ENCODE measurements at regions not wholly inside any gene's neighbourhood (a gene's known extent, or its start where the extent isn't known, plus 50 kb on each side); places are given as distances from the start of the nearest gene placed in this dataset.
"Not testable (repeated sequence)": the region's sequence is repeated elsewhere in the genome, so short reads cannot be mapped to it uniquely, and the experiment has no call there.

- peak overlapping the region in 3 of 21 experiments; percentile 9 to 15 (median 11) for H3K27ac ChIP-seq
- no peak overlapping the region for H3K4me3 ChIP-seq
These were observed 177.7 kb downstream of the SMAD6 start for GRCh38 chr15:66879531-66880368.

DNA sequence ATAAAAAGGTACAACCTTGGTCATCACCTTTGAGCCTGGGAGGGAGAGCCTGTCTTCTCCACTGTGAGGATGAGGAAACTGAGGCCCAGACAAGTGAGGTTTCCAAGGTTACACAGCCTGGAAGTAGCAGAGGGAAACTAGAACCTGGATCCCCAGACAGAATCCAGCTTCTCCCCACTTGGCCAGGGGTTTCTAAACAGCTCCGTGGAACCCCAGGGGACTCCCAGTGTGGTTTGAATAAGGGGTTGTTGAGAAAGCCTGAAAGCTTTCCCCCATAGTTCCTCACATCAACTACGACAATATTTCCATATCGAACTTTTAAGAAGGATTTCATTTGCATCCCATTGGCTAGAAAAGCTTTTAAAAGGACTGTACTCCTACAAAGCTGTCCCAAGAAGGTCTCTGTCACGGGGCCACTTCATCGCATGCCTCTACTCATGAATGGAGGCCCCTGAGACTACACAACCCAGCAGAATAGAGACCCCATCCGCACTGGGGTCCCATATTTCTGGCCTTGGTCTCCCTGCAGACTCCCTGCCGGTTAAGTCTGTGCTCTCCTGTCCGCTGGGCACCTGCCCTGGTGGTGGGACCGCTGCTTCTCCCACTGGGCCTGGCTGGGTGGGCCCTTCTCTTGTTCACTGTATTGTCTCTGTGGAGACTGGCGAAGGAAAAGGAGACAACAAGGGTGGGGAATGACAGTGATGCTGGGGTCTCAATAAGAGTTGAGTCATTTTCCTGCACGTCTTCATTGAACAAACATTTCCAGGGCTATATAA lies 178.5 kb downstream of the SMAD6 start:
- H3K27ac ChIP-seq = peak overlapping the region in 4 of 21 experiments; percentile 9 to 44 (median 10)
- H3K4me3 ChIP-seq = no peak overlapping the region

- peak overlapping the region in 6 of 21 experiments; percentile 6 to 78 (median 39) for H3K27ac ChIP-seq
- H3K4me3 ChIP-seq = no peak overlapping the region
These were observed 179.3 kb downstream of the SMAD6 start for GRCh38 chr15:66881173-66881905.

- H3K27ac ChIP-seq = peak overlapping the region in 16 of 21 experiments; percentile 5 to 78 (median 38)
- H3K4me3 ChIP-seq = no peak overlapping the region
These were observed 180.4 kb downstream of the SMAD6 start for GRCh38 chr15:66882251-66883020.

GRCh38 chr15:66883284-66883911 lies 181.4 kb downstream of the SMAD6 start:
- H3K4me3 ChIP-seq = no peak overlapping the region
- peak overlapping the region in 15 of 21 experiments; percentile 5 to 78 (median 48) for H3K27ac ChIP-seq

- H3K27ac ChIP-seq = peak overlapping the region in 11 of 21 experiments; percentile 2 to 75 (median 39)
These were observed 181.2 kb upstream of the SMAD3 start for GRCh38 chr15:66884115-66884622.

GRCh38 chr15:66884661-66885237 lies 180.7 kb upstream of the SMAD3 start:
- peak overlapping the region in 1 of 21 experiments; percentile 50 for H3K27ac ChIP-seq
- H3K4me3 ChIP-seq = no peak overlapping the region

More at GRCh38 chr15:66884115-66884622, 181.2 kb upstream of the SMAD3 start:
- H3K4me3 ChIP-seq = no peak overlapping the region

DNA sequence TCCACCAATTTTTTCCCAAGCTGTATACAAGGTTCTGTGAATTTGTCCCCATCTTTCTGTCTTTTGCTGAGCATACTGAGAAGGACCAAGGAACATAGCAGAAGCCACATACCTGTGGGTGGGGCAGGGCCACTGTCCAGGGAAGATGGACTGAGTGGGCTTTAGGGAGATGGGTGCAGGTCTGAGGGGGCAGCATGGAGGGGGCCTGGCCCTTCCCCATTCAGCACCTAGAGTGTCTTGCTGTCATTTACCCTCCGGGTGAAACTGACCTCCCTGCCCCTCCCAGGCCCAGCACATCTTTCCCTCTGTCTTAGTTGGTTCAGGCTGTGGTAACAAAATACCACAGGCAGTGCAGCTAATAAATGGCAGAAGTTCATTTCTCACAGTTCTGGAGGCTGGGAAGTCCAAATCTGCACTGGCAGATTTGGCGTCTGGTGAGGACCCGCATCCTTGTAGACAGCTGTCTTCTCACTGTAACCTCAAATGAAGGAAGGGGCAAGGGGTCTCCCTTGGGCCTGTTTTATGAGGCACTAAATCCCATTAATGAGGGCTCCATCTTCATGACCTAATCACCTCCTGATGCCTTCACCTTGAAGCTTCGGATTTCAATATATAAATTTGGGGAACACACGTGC lies 180.0 kb upstream of the SMAD3 start:
- Histone ChIP-seq H3K27ac (no peak overlapping the region), H3K4me3 (no peak overlapping the region)

- no peak overlapping the region for H3K4me3 ChIP-seq
- no peak overlapping the region for H3K27ac ChIP-seq
These were observed 179.1 kb upstream of the SMAD3 start for GRCh38 chr15:66886241-66886675.

DNA sequence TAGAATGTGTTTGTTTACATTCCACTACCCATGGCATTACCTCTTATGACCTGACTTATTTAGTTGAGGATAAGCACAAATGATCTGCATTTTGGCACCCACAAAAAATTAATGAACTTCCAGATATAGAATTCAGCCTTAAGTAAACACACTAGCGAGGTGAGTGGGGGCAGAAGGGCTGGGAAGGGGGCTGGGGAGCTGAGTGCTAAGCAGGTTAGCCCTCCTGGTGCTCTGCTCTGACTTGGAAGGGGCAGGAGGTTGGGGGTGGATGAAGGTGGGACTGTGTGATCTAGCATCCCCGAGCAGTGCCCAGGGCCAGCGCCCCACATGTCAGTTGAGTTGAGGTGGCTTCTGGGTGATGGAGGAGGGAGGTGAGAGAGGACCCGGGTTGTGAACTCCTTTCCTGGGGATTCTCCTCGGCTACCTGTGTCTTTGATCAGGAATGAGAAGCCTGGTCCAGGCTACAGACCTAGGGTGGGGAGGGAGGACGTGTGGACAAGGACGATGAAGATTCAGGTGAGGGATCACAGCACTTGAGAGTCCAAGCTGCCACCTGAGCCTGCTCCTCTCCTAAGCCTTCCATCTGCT lies 178.6 kb upstream of the SMAD3 start:
- Histone ChIP-seq H3K27ac (no peak overlapping the region), H3K4me3 (no peak overlapping the region)

- H3K27ac ChIP-seq, H3K4me3 ChIP-seq: not testable (repeated sequence)
These were observed 176.1 kb upstream of the SMAD3 start for GRCh38 chr15:66889298-66889697.

GRCh38 chr15:66891776-66892175 lies 173.6 kb upstream of the SMAD3 start:
- no peak overlapping the region for H3K4me3 ChIP-seq
- H3K27ac ChIP-seq = no peak overlapping the region

GRCh38 chr15:66893294-66893693 lies 172.1 kb upstream of the SMAD3 start:
- Histone ChIP-seq H3K4me3 (no peak overlapping the region), H3K27ac (no peak overlapping the region)

DNA sequence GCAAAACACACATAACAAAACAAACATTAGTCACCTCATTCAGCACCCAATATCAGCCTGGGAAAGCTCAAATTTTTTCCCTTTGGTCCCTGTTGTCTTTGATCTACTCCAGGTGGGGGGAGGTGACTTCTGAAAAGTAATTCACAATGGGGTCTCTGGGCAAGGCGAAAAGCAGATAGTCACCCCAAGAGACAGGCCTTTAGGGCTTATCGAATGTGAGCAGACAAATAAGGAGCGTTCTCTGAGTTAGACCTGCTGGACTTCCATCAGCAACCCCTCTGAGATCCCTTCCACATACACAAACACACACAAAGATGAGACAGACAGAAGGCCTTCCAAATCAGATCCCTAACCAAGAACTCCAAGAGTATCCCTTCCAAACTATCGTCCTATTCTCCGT lies 171.0 kb upstream of the SMAD3 start:
- no peak overlapping the region for H3K4me3 ChIP-seq
- H3K27ac ChIP-seq = peak overlapping the region in 1 of 21 experiments; percentile 13

- H3K27ac ChIP-seq = peak overlapping the region in 2 of 21 experiments; percentile 10 to 13
- no peak overlapping the region for H3K4me3 ChIP-seq
These were observed 170.2 kb upstream of the SMAD3 start for GRCh38 chr15:66894986-66895780.

GRCh38 chr15:66895794-66896453 lies 169.5 kb upstream of the SMAD3 start:
- H3K4me3 ChIP-seq = no peak overlapping the region
- H3K27ac ChIP-seq = no peak overlapping the region
